GM12878 (cell line): ENCODE measurements at regions not wholly inside any gene's neighbourhood (a gene's known extent, or its start where the extent isn't known, plus 50 kb on each side); places are given as distances from the start of the nearest gene placed in this dataset.

Experiments
- ATAC-seq: fragments of 200-7000 bp; cut with Tn5 transposase; 3 replicates; pipeline ENCODE4 v1.9.1; 2020; ENCODE audit warnings: mild to moderate bottlenecking, moderate library complexity
- BruUV-seq: library from RNA; stranded (reverse); fragments of 400-500 nt; replicated peaks from 2 replicates; lab custom pipeline; 2021; lab: Mats Ljungman, UMichigan
- CTCF ChIA-PET: fragments of 300-600 bp; sonication (Branson Sonifier 250); formaldehyde crosslinking; extraction: SDS; loops from one replicate; lab custom pipeline; 2021; ENCODE audit warnings: inconsistent platforms; lab: Yijun Ruan, JAX
- POLR2A ChIA-PET: fragments of 350-600 bp; formaldehyde crosslinking; extraction: SDS; loops from one replicate; lab custom pipeline; 2021; ENCODE audit warnings: inconsistent platforms; lab: Charles Lee
- RAD21 ChIA-PET: fragments of 300-600 bp; sonication (Branson Sonifier 250); formaldehyde crosslinking; loops from one replicate; lab custom pipeline; 2023; ENCODE audit warnings: antibody characterized with exemption; ENCODE audit not compliant: unreplicated experiment; lab: Charles Lee
- SMC1A ChIA-PET: fragments of 300-600 bp; sonication (Branson Sonifier 250); formaldehyde crosslinking; loops from one replicate; lab custom pipeline; 2023; ENCODE audit not compliant: unreplicated experiment, uncharacterized antibody; lab: Charles Lee
- DNase-seq: peaks from one replicate; pipeline ENCODE4 v3.0.0-alpha.2; 2011; ENCODE audit warnings: low read depth, low spot score
- FAIRE-seq: peaks from 3 replicates; lab custom pipeline; 2011; peaks lifted over from hg19 to GRCh38; lab: Jason Lieb, UNC
- H2AFZ ChIP-seq: 2 replicates; pipeline ENCODE4 v1.6.0; 2011; ENCODE audit warnings: low read depth, low read length, control low read depth; ENCODE audit not compliant: control insufficient read depth
- H3K27ac ChIP-seq: 2 replicates; pipeline ENCODE4 v1.5.1; 2011; ENCODE audit warnings: control low read depth; ENCODE audit not compliant: control insufficient read depth, insufficient read depth
- H3K27me3 ChIP-seq, 2 experiments: replicated peaks in 1 of 2; 2 replicates each; pipeline versions ENCODE4 v1.6.0 to v1.6.1; 2011; ENCODE audit warnings: low read length in 1 of 2; ENCODE audit not compliant: control insufficient read depth in 2 of 2, insufficient read depth in 2 of 2
- H3K36me3 ChIP-seq, 2 experiments: 2 replicates each; pipeline ENCODE4 v1.5.1; 2011; ENCODE audit warnings: low read length in 1 of 2; ENCODE audit not compliant: control insufficient read depth in 2 of 2, insufficient read depth in 2 of 2
- H3K4me1 ChIP-seq: 2 replicates; pipeline ENCODE4 v1.6.1; 2011; ENCODE audit warnings: mild to moderate bottlenecking, low read length, moderate library complexity, mixed read lengths; ENCODE audit not compliant: control insufficient read depth, insufficient read depth
- H3K4me2 ChIP-seq: 2 replicates; pipeline ENCODE4 v1.6.0; 2011; ENCODE audit warnings: control low read depth; ENCODE audit not compliant: control insufficient read depth, insufficient read depth
- H3K4me3 ChIP-seq: fragments of 200-600 bp; sonication (generic); 2 replicates; pipeline ENCODE4 v1.5.1; 2016
- H3K79me2 ChIP-seq: 2 replicates; pipeline ENCODE4 v1.6.0; 2011; ENCODE audit warnings: low read length; ENCODE audit not compliant: control insufficient read depth, insufficient read depth
- H3K9ac ChIP-seq: 2 replicates; pipeline ENCODE4 v1.8.0; 2011; ENCODE audit warnings: low read length, control low read depth, mixed read lengths; ENCODE audit not compliant: control insufficient read depth, insufficient read depth
- H3K9me3 ChIP-seq: replicated peaks from 3 replicates; pipeline ENCODE4 v1.5.1; 2011; ENCODE audit warnings: mild to moderate bottlenecking, low read length; ENCODE audit not compliant: control insufficient read depth, insufficient read depth
- H4K20me1 ChIP-seq: 2 replicates; pipeline ENCODE4 v1.6.0; 2011; ENCODE audit not compliant: control insufficient read depth, insufficient read depth
- CHD4 ChIP-seq: fragments of 200-600 bp; sonication (generic); IDR thresholded peaks from 2 replicates; pipeline ENCODE4 v1.6.1; 2016; ENCODE audit warnings: mild to moderate bottlenecking
- ESRRA ChIP-seq: IDR thresholded peaks from 2 replicates; pipeline ENCODE4 v1.6.1; 2012; ENCODE audit warnings: mild to moderate bottlenecking, low read length, improper control_type of control experiment
- FOS ChIP-seq: IDR thresholded peaks from 3 replicates; pipeline ENCODE4 v1.6.1; 2011; ENCODE audit warnings: borderline replicate concordance; ENCODE audit not compliant: insufficient read length; ENCODE audit errors: extremely low read depth
- HDGF ChIP-seq: fragments of 450-650 bp; IDR thresholded peaks from 2 replicates; pipeline ENCODE4 v1.6.1; 2016; ENCODE audit warnings: antibody characterized with exemption
- JUNB ChIP-seq: IDR thresholded peaks from 2 replicates; pipeline ENCODE4 v1.6.1; 2016; ENCODE audit warnings: antibody characterized with exemption, mild to moderate bottlenecking
- MTA2 ChIP-seq: fragments of 450-650 bp; IDR thresholded peaks from 2 replicates; pipeline ENCODE4 v1.6.1; 2016; ENCODE audit warnings: low read depth, mild to moderate bottlenecking, moderate library complexity
- MXI1 ChIP-seq: fragments of 150-350 bp; IDR thresholded peaks from 2 replicates; pipeline ENCODE4 v1.6.1; 2011; ENCODE audit warnings: low read depth, mild to moderate bottlenecking, inconsistent platforms, low read length, improper control_type of control experiment
- PML ChIP-seq: IDR thresholded peaks from 2 replicates; pipeline ENCODE4 v1.6.1; 2012; ENCODE audit warnings: low read length, inconsistent platforms
- STAT1 ChIP-seq: fragments of 450-650 bp; conservative IDR thresholded peaks from 2 replicates; pipeline ENCODE4 v1.6.1; 2014; ENCODE audit warnings: antibody characterized with exemption, mild to moderate bottlenecking
- ZNF384 ChIP-seq: IDR thresholded peaks from 2 replicates; pipeline ENCODE4 v1.6.1; 2012; ENCODE audit warnings: low read depth, mild to moderate bottlenecking, low read length, improper control_type of control experiment, borderline replicate concordance
- WGBS: methylation state at CpG from one replicate; pipeline ENCODE4 v1.1.6; 2016; ENCODE audit warnings: low lambda C conversion rate; ENCODE audit not compliant: insufficient replicate concordance, insufficient coverage; ENCODE audit errors: missing lambda C conversion rate; 5-methylcytosine and 5-hydroxymethylcytosine counted together
- in situ Hi-C: fragments of 300-500 bp; cut with MboI; formaldehyde crosslinking; loops from 9 replicates; pipeline ENCODE4 v1.14.3; 2018; ENCODE audit warnings: mixed read lengths
- intact Hi-C: fragments of 100-400 bp; cut with micrococcal nuclease; formaldehyde crosslinking; loops from one replicate; pipeline ENCODE4 v1.14.2; 2022; ENCODE audit not compliant: unreplicated experiment
- TF ChIP-seq, protein P1 (sequence below): IDR thresholded peaks from 2 replicates; pipeline ENCODE4 v1.6.1; 2012; ENCODE audit warnings: low read depth, low read length, improper control_type of control experiment
- TF ChIP-seq, protein P2 (sequence below): IDR thresholded peaks from 2 replicates; pipeline ENCODE4 v1.6.1; 2011; ENCODE audit warnings: mild to moderate bottlenecking, low read depth, low read length, moderate library complexity; ENCODE audit not compliant: insufficient replicate concordance
- TF ChIP-seq, protein P3 (sequence below): IDR thresholded peaks from 2 replicates; pipeline ENCODE4 v1.6.1; 2012; ENCODE audit warnings: low read depth, low read length, improper control_type of control experiment
- TF ChIP-seq, protein P4 (sequence below): fragments of 450-650 bp; formaldehyde crosslinking; IDR thresholded peaks from 2 replicates; pipeline ENCODE4 v1.4.0; 2022; ENCODE audit warnings: mild to moderate bottlenecking, moderate library complexity

DNA sequence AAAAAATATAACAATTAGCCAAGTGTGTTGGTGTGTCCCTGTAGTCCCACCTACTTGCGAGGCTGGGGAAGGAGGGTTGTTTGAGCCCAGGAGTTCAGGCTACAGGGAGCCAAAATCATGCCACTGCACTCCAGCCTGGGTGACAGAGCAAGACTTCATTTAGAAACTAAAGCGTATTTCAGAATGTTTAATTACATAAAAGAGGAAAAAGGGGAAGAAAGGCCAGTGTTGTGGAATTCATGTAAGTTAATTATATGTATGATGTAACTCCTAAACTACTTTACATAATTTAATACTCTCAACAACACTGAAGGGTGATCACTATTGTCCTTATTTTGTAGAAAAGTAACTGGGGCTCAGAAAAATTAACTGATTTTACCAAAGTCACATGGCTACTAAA lies 67.2 kb upstream of the HOPX start:
- no TSS peak for BruUV-seq

More for the DNA sequence above, 67.2 kb upstream of the HOPX start:
- POLR2A ChIA-PET = no interaction called here
- Histone ChIP-seq H4K20me1 (no peaks in the 10 kb centered on the region), H2AFZ (no peak overlapping the region), H3K4me3 (no peak overlapping the region), H3K9ac (no peak overlapping the region), H3K27ac (no peak overlapping the region), H3K36me3 (no peaks in the 10 kb centered on the region), H3K79me2 (no peaks in the 10 kb centered on the region), H3K4me2 (no peak overlapping the region), H3K27me3 (no peaks in the 10 kb centered on the region), H3K9me3 (no peaks in the 10 kb centered on the region; the same call in 2 of the 3 replicates), H3K4me1 (no peaks in the 10 kb centered on the region)
- in situ Hi-C loops (no loop called here), intact Hi-C loops (no loop called here)
- 58% methylated on average over 2 of the region's 2 CpGs for WGBS
- FAIRE-seq (no peak), ATAC-seq (no peak), DNase-seq (no peak)
- RAD21 ChIA-PET = no interaction called here
- SMC1A ChIA-PET = no interaction called here
- TF ChIP-seq, protein P1, sequence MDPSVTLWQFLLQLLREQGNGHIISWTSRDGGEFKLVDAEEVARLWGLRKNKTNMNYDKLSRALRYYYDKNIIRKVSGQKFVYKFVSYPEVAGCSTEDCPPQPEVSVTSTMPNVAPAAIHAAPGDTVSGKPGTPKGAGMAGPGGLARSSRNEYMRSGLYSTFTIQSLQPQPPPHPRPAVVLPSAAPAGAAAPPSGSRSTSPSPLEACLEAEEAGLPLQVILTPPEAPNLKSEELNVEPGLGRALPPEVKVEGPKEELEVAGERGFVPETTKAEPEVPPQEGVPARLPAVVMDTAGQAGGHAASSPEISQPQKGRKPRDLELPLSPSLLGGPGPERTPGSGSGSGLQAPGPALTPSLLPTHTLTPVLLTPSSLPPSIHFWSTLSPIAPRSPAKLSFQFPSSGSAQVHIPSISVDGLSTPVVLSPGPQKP = no peak
- TF ChIP-seq, protein P2, sequence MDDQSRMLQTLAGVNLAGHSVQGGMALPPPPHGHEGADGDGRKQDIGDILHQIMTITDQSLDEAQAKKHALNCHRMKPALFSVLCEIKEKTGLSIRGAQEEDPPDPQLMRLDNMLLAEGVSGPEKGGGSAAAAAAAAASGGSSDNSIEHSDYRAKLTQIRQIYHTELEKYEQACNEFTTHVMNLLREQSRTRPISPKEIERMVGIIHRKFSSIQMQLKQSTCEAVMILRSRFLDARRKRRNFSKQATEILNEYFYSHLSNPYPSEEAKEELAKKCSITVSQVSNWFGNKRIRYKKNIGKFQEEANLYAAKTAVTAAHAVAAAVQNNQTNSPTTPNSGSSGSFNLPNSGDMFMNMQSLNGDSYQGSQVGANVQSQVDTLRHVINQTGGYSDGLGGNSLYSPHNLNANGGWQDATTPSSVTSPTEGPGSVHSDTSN = no peak
- TF ChIP-seq FOS (no peak), STAT1 (no peak), HDGF (no peak), CHD4 (no peak), MXI1 (no peak), PML (no peak), MTA2 (no peak), JUNB (no peak), ZNF384 (no peak), ESRRA (no peak)
- TF ChIP-seq, protein P3, sequence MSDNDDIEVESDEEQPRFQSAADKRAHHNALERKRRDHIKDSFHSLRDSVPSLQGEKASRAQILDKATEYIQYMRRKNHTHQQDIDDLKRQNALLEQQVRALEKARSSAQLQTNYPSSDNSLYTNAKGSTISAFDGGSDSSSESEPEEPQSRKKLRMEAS = no peak
- TF ChIP-seq, protein P4, sequence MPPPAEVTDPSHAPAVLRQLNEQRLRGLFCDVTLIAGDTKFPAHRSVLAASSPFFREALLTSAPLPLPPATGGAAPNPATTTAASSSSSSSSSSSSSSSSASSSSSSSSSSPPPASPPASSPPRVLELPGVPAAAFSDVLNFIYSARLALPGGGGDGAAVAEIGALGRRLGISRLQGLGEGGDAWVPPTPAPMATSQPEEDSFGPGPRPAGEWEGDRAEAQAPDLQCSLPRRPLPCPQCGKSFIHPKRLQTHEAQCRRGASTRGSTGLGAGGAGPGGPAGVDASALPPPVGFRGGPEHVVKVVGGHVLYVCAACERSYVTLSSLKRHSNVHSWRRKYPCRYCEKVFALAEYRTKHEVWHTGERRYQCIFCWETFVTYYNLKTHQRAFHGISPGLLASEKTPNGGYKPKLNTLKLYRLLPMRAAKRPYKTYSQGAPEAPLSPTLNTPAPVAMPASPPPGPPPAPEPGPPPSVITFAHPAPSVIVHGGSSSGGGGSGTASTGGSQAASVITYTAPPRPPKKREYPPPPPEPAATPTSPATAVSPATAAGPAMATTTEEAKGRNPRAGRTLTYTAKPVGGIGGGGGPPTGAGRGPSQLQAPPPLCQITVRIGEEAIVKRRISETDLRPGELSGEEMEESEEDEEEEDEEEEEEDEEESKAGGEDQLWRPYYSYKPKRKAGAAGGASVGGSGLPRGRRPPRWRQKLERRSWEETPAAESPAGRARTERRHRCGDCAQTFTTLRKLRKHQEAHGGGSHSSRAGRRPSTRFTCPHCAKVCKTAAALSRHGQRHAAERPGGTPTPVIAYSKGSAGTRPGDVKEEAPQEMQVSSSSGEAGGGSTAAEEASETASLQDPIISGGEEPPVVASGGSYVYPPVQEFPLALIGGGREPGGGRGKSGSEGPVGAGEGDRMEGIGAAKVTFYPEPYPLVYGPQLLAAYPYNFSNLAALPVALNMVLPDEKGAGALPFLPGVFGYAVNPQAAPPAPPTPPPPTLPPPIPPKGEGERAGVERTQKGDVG = no peak
- CTCF ChIA-PET = no interaction called here
